OCI-LY1 (cell line): ENCODE measurements at regions not wholly inside any gene's neighbourhood (a gene's known extent, or its start where the extent isn't known, plus 50 kb on each side); places are given as distances from the start of the nearest gene placed in this dataset.

Source experiments
- H2AFZ ChIP-seq: fragments of 200-600 bp; sonication (generic), shearing (Covaris generic); 2 replicates; pipeline ENCODE4 v1.6.0; 2014; ENCODE audit warnings: antibody characterized with exemption, mild to moderate bottlenecking, low read length
- H3F3A ChIP-seq: fragments of 200-600 bp; sonication (generic), shearing (Covaris generic); 2 replicates; pipeline ENCODE4 v1.6.0; 2014; ENCODE audit warnings: mild to moderate bottlenecking, antibody characterized with exemption, low read length, moderate library complexity; ENCODE audit not compliant: insufficient read depth
- H3K27ac ChIP-seq: fragments of 200-600 bp; sonication (generic); 2 replicates; pipeline ENCODE4 v1.5.1; 2014; ENCODE audit warnings: low read length, mixed run types, mild to moderate bottlenecking, low read depth; ENCODE audit not compliant: poor library complexity, severe bottlenecking
- H3K27me3 ChIP-seq: fragments of 200-600 bp; sonication (generic); 2 replicates; pipeline ENCODE4 v1.6.0; 2014; ENCODE audit warnings: antibody characterized with exemption, mild to moderate bottlenecking, low read length, moderate library complexity; ENCODE audit not compliant: insufficient read depth
- H3K36me3 ChIP-seq: fragments of 200-600 bp; sonication (generic); 2 replicates; pipeline ENCODE4 v1.6.1; 2014; ENCODE audit warnings: mild to moderate bottlenecking, antibody characterized with exemption, low read length, moderate library complexity, mixed read lengths; ENCODE audit not compliant: insufficient read depth
- H3K4me1 ChIP-seq: fragments of 200-600 bp; sonication (generic); 2 replicates; pipeline ENCODE4 v1.5.1; 2014; ENCODE audit warnings: mild to moderate bottlenecking, low read length, moderate library complexity; ENCODE audit not compliant: insufficient read depth, severe bottlenecking
- H3K4me2 ChIP-seq: fragments of 200-600 bp; sonication (generic), shearing (Covaris generic); 2 replicates; pipeline ENCODE4 v1.6.1; 2014; ENCODE audit warnings: low read length
- H3K4me3 ChIP-seq: fragments of 200-600 bp; sonication (generic); 2 replicates; pipeline ENCODE4 v1.5.1; 2014; ENCODE audit warnings: low read length, low read depth, mild to moderate bottlenecking, mixed read lengths; ENCODE audit not compliant: poor library complexity, severe bottlenecking
- H3K79me2 ChIP-seq: fragments of 200-600 bp; shearing (Covaris generic); 2 replicates; pipeline ENCODE4 v1.6.1; 2016; ENCODE audit warnings: mixed run types, low read length, mixed read lengths; ENCODE audit not compliant: insufficient read depth
- H3K9ac ChIP-seq: fragments of 200-600 bp; sonication (generic), shearing (Covaris generic); 2 replicates; pipeline ENCODE4 v1.6.1; 2014; ENCODE audit warnings: mild to moderate bottlenecking, low read length, mixed read lengths
- H3K9me2 ChIP-seq: fragments of 200-600 bp; sonication (generic), shearing (Covaris generic); 2 replicates; pipeline ENCODE4 v1.6.1; 2014; ENCODE audit warnings: low read depth, mild to moderate bottlenecking, low read length, mixed read lengths
- H3K9me3 ChIP-seq: fragments of 200-600 bp; shearing (Covaris generic); 2 replicates; pipeline ENCODE4 v1.6.1; 2014; ENCODE audit warnings: low read length, mixed read lengths
- H4K20me1 ChIP-seq: fragments of 200-600 bp; sonication (generic), shearing (Covaris generic); 2 replicates; pipeline ENCODE4 v1.6.0; 2016; ENCODE audit warnings: mild to moderate bottlenecking, low read length; ENCODE audit not compliant: insufficient read depth
- CTCF ChIP-seq: fragments of 200-600 bp; sonication (generic), shearing (Covaris generic); IDR thresholded peaks from 2 replicates; pipeline ENCODE4 v1.5.1; 2017; ENCODE audit warnings: mild to moderate bottlenecking, antibody characterized with exemption, low read length, moderate library complexity, mixed read lengths
- EZH2 ChIP-seq: fragments of 200-600 bp; sonication (generic), shearing (Covaris generic); IDR thresholded peaks from 2 replicates; pipeline ENCODE4 v1.8.0; 2017; ENCODE audit warnings: borderline replicate concordance, mixed run types, mild to moderate bottlenecking, antibody characterized with exemption, low read length, moderate library complexity, mixed read lengths

- no peak overlapping the region for H3K9ac ChIP-seq
- H3K9me2 ChIP-seq = no peaks in the 10 kb centered on the region
- H3K4me3 ChIP-seq = no peak overlapping the region
- no peaks in the 10 kb centered on the region for H4K20me1 ChIP-seq
- no peak overlapping the region for H3K4me2 ChIP-seq
- no peaks in the 10 kb centered on the region for H3K36me3 ChIP-seq
- H3K4me1 ChIP-seq = no peaks in the 10 kb centered on the region
- no peak for TF ChIP-seq EZH2
- TF ChIP-seq CTCF = no peak
- H3K79me2 ChIP-seq = no peaks in the 10 kb centered on the region
- no peak overlapping the region for H3K27ac ChIP-seq
- no peak overlapping the region for H2AFZ ChIP-seq
- no peaks in the 10 kb centered on the region for H3K27me3 ChIP-seq
- H3K9me3 ChIP-seq = no peaks in the 10 kb centered on the region
- H3F3A ChIP-seq = no peaks in the 10 kb centered on the region
Measured at GRCh38 chr10:50963063-50963462, 77.6 kb upstream of the A1CF start.

- no peaks in the 10 kb centered on the region for H3K27me3 ChIP-seq
- no peaks in the 10 kb centered on the region for H3K9me2 ChIP-seq
- no peak overlapping the region for H3K4me3 ChIP-seq
- no peaks in the 10 kb centered on the region for H3F3A ChIP-seq
- H4K20me1 ChIP-seq = no peaks in the 10 kb centered on the region
- no peaks in the 10 kb centered on the region for H3K36me3 ChIP-seq
- H3K27ac ChIP-seq = no peak overlapping the region
- H3K4me2 ChIP-seq = no peak overlapping the region
- H3K4me1 ChIP-seq = no peaks in the 10 kb centered on the region
- no peaks in the 10 kb centered on the region for H3K79me2 ChIP-seq
- no peak overlapping the region for H3K9ac ChIP-seq
- no peak for TF ChIP-seq CTCF
- no peak overlapping the region for H2AFZ ChIP-seq
- no peaks in the 10 kb centered on the region for H3K9me3 ChIP-seq
Measured at GRCh38 chr10:50968386-50969091, 83.1 kb upstream of the A1CF start.

GRCh38 chr10:50972591-50972990 lies 87.2 kb upstream of the A1CF start:
- Histone ChIP-seq H4K20me1 (no peaks in the 10 kb centered on the region), H2AFZ (no peak overlapping the region), H3F3A (no peaks in the 10 kb centered on the region), H3K9me2 (no peaks in the 10 kb centered on the region), H3K4me2 (no peak overlapping the region), H3K27me3 (no peaks in the 10 kb centered on the region), H3K9me3 (no peaks in the 10 kb centered on the region), H3K27ac (no peak overlapping the region), H3K9ac (no peak overlapping the region), H3K36me3 (no peaks in the 10 kb centered on the region), H3K4me3 (no peak overlapping the region), H3K79me2 (no peaks in the 10 kb centered on the region), H3K4me1 (no peaks in the 10 kb centered on the region)
- TF ChIP-seq CTCF = no peak
- no peak for TF ChIP-seq EZH2
